ENCODE measurements at regions not wholly inside any gene's neighbourhood (a gene's known extent, or its start where the extent isn't known, plus 50 kb on each side); places are given as distances from the start of the nearest gene placed in this dataset.

- TF ChIP-seq CTCF (IDR thresholded peaks at IDR 0.05; ENCODE audit: insufficient read depth, low read length, poor library complexity, severe bottlenecking) (no peak), EZH2phosphoT487 (conservative IDR thresholded peaks at IDR 0.05; ENCODE audit: low read length) (no peak)
Measured at GRCh38 chr13:40439928-40440327, 226.5 kb downstream of the FOXO1 start.

All from SU-DHL-6 (cell line).